Esophagus muscularis mucosa (tissue), 4 donors: ENCODE measurements at regions not wholly inside any gene's neighbourhood (a gene's known extent, or its start where the extent isn't known, plus 50 kb on each side); places are given as distances from the start of the nearest gene placed in this dataset.

Source experiments
- DNase-seq: peaks from one replicate; pipeline ENCODE4 v3.0.0-alpha.2; 2017; ENCODE audit errors: extremely low spot score
- H3K27ac ChIP-seq, 4 donors: fragments of 200-600 bp; sonication (generic); replicated peaks in 1 of 4; 1 replicate in 3 of 4; 2 replicates in 1 of 4; pipeline ENCODE4 v1.5.1; 2016 to 2019; ENCODE audit warnings: mild to moderate bottlenecking in 1 of 4
- H3K27me3 ChIP-seq, 4 donors: fragments of 200-600 bp; sonication (generic); one replicate each; pipeline versions ENCODE4 v1.5.1 to v1.6.0; 2016 to 2019
- H3K36me3 ChIP-seq, 4 donors: fragments of 200-600 bp; sonication (generic); one replicate each; pipeline ENCODE4 v1.5.1; 2016 to 2019
- H3K4me1 ChIP-seq, 4 donors: fragments of 200-600 bp; sonication (generic); one replicate each; pipeline ENCODE4 v1.5.1; 2016 to 2019
- H3K4me3 ChIP-seq, 4 donors: fragments of 200-600 bp; sonication (generic); 1 replicate in 2 of 4; 2 replicates in 2 of 4; pipeline ENCODE4 v1.5.1; 2016 to 2019; ENCODE audit warnings: mild to moderate bottlenecking in 4 of 4, moderate library complexity in 1 of 4
- H3K9me3 ChIP-seq, 4 donors: fragments of 200-600 bp; sonication (generic); 1 replicate in 3 of 4; 2 replicates in 1 of 4; pipeline ENCODE4 v1.5.1; 2016 to 2019
- EP300 ChIP-seq: sonication (generic); formaldehyde crosslinking; IDR thresholded peaks from one replicate; pipeline ENCODE4 v1.6.1; 2017; ENCODE audit warnings: antibody characterized with exemption
- POLR2A ChIP-seq: fragments of 450-650 bp; IDR thresholded peaks from one replicate; pipeline ENCODE4 v1.6.1; 2017; ENCODE audit warnings: antibody characterized with exemption, moderate library complexity, mild to moderate bottlenecking, low read depth
- POLR2AphosphoS5 ChIP-seq, 2 donors: sonication (generic); formaldehyde crosslinking; IDR thresholded peaks; one replicate each; pipeline ENCODE4 v1.6.1; 2017; ENCODE audit warnings: antibody characterized with exemption in 2 of 2
- WGBS: methylation state at CpG from one replicate; pipeline ENCODE4 v1.1.5; 2018; 5-methylcytosine and 5-hydroxymethylcytosine counted together
- intact Hi-C: fragments of 100-400 bp; cut with DNase I; formaldehyde crosslinking; loops from one replicate; pipeline ENCODE4 v1.15.1; 2023
- TF ChIP-seq, protein P1 (sequence below), 3 experiments: fragments of 200-600 bp in 2 of 3; fragments of 450-650 bp in 1 of 3; sonication (generic) in 2 of 3; IDR thresholded peaks; one replicate each; pipeline ENCODE4 v1.5.1; 2017 to 2019; ENCODE audit warnings: antibody characterized with exemption in 3 of 3, mild to moderate bottlenecking in 2 of 3, moderate library complexity in 1 of 3

DNA sequence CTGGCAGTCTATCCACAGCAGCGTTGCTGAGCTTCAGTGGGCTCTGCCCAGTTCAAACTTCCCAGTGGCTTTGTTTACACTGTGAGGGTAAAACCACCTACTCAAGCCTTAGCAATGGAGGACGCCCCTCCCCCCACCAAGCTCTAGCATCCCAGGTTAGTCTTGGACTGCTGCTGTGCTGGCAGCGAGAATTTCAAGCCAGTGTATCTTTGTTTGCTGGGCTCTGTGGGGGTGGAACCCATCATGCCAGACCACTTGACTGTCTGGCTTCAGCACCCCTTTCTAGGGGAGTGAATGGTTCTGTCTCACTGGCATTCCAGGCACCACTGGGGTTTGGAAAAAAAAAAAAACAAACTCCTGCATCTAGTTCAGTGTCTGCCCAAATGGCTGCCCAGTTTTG, 249.7 kb upstream of the SYNCRIP start:
- WGBS: 50% methylated on average over 1 of the region's 3 CpGs

DNA sequence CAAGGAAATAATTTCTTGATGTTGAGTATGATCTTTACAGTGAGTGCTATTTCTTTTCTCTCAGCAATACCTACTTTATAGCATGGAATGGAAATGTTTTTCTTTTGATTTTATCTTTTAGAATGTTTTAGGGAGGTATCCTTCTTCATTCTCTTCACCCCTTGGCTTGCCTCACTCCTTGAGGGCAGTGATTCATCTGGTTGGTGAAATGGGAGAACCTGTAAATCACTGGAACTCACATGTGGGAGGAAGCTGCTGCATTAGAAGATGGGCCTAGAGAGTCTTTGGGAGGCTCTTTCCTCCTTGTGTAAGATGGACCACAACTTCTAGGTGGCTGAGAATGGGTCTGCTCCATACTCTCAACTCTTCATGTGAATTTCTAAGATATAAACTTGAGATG, 244.8 kb upstream of the SYNCRIP start:
- Histone ChIP-seq H3K36me3 (no peaks in the 10 kb centered on the region), H3K4me3 (no peak overlapping the region), H3K9me3 (peaks cover 0 to 8% (median 4%) of the 10 kb centered on the region in 4 donors), H3K4me1 (no peaks in the 10 kb centered on the region), H3K27me3 (no peaks in the 10 kb centered on the region), H3K27ac (no peak overlapping the region)
- no peak for TF ChIP-seq POLR2A
- no peak for TF ChIP-seq EP300
- no peak for TF ChIP-seq POLR2AphosphoS5 (IDR thresholded peaks at IDR 0.05)
- TF ChIP-seq, protein P1, sequence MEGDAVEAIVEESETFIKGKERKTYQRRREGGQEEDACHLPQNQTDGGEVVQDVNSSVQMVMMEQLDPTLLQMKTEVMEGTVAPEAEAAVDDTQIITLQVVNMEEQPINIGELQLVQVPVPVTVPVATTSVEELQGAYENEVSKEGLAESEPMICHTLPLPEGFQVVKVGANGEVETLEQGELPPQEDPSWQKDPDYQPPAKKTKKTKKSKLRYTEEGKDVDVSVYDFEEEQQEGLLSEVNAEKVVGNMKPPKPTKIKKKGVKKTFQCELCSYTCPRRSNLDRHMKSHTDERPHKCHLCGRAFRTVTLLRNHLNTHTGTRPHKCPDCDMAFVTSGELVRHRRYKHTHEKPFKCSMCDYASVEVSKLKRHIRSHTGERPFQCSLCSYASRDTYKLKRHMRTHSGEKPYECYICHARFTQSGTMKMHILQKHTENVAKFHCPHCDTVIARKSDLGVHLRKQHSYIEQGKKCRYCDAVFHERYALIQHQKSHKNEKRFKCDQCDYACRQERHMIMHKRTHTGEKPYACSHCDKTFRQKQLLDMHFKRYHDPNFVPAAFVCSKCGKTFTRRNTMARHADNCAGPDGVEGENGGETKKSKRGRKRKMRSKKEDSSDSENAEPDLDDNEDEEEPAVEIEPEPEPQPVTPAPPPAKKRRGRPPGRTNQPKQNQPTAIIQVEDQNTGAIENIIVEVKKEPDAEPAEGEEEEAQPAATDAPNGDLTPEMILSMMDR (IDR thresholded peaks at IDR 0.05): no peak
- no peak for DNase-seq
- intact Hi-C loops: no loop called here

More for the DNA sequence above, 249.7 kb upstream of the SYNCRIP start:
- Histone ChIP-seq H3K27ac (no peak overlapping the region), H3K4me1 (no peaks in the 10 kb centered on the region), H3K9me3 (peaks cover 0 to 16% (median 7%) of the 10 kb centered on the region in 4 donors), H3K36me3 (no peaks in the 10 kb centered on the region), H3K4me3 (no peak overlapping the region), H3K27me3 (no peaks in the 10 kb centered on the region)
- no peak for DNase-seq
- TF ChIP-seq, protein P1 (IDR thresholded peaks at IDR 0.05): no peak
- TF ChIP-seq POLR2AphosphoS5 (IDR thresholded peaks at IDR 0.05) (no peak), EP300 (no peak), POLR2A (no peak)
- intact Hi-C loops: no loop called here

DNA sequence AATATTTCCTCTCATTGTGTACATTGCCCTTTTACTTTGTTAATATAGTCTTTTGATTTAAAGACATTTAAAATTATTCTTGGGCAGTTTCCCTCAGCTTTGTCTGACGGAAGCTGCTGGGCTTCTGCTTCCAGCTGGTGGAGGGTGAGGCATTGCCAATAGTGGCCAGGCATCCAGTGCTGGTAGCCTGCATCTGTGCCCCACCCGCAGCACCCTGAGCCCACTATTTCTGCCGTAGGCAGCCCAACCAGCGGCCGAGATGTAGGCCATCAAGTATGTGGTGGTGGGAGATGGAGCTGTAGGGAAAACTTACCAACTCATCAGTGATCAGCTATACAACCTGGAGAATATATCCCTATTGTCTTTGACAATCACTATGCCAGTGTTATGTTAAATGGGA, 226.0 kb upstream of the SYNCRIP start:
- TF ChIP-seq, protein P1 (IDR thresholded peaks at IDR 0.05): no peak
- TF ChIP-seq EP300: no peak
- TF ChIP-seq POLR2A: no peak
- no peak for TF ChIP-seq POLR2AphosphoS5 (IDR thresholded peaks at IDR 0.05)
- H3K9me3 ChIP-seq: no peaks in the 10 kb centered on the region
- intact Hi-C loops: no loop called here
- no peaks in the 10 kb centered on the region for H3K27me3 ChIP-seq
- peaks cover 20 to 45% (median 39%) of the 10 kb centered on the region in 4 donors for H3K4me1 ChIP-seq
- H3K27ac ChIP-seq: no peak overlapping the region
- WGBS: 82% methylated on average over 5 of the region's 5 CpGs
- H3K36me3 ChIP-seq: no peaks in the 10 kb centered on the region
- DNase-seq: no peak
- H3K4me3 ChIP-seq: no peak overlapping the region

DNA sequence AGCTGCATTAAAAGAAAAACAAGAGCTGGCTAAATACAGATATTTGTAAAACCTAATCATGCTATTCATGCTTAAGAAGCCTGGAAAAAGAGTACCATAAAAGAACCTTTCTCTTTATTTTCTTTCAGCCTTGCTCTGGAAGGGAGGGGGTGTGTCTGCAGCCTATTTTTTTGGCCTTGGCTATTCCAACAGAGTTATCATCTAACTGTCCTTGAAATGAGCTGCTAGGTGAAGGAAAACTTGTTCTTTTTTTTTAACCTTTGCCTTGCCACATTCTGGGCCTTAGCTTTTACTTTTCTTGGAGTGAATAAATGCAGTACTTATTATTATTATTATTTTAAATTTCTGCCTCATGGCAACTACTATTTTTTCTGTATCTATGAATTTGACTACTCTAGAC, 224.9 kb upstream of the SYNCRIP start:
- H3K27ac ChIP-seq: peak overlapping the region in 3 of 4 donors; percentile 70 to 76 (median 75)
- intact Hi-C loops: no loop called here
- H3K27me3 ChIP-seq: no peaks in the 10 kb centered on the region

More for the DNA sequence above, 224.9 kb upstream of the SYNCRIP start:
- DNase-seq: no peak
- Histone ChIP-seq H3K36me3 (no peaks in the 10 kb centered on the region), H3K9me3 (no peaks in the 10 kb centered on the region), H3K4me1 (peaks cover 20 to 45% (median 39%) of the 10 kb centered on the region in 4 donors), H3K4me3 (no peak overlapping the region)
- TF ChIP-seq POLR2A (no peak), POLR2AphosphoS5 (IDR thresholded peaks at IDR 0.05) (no peak), EP300 (no peak)
- TF ChIP-seq, protein P1 (IDR thresholded peaks at IDR 0.05): no peak
